Activated CD8-positive, alpha-beta memory T cell treated with anti-CD3 and anti-CD28 coated beads for 4 hours (primary cell): ENCODE measurements at regions not wholly inside any gene's neighbourhood (a gene's known extent, or its start where the extent isn't known, plus 50 kb on each side); places are given as distances from the start of the nearest gene placed in this dataset.

Experiments
- DNase-seq, 2 donors: peaks; one replicate each; pipeline ENCODE4 v3.0.0-alpha.2; 2020; ENCODE audit warnings: low read depth in 2 of 2

GRCh38 chr2:128492966-128493811 lies 174.5 kb upstream of the HS6ST1 start:
- no peak for DNase-seq

GRCh38 chr2:128493880-128494279 lies 175.2 kb upstream of the HS6ST1 start:
- no peak for DNase-seq

- no peak for DNase-seq
Measured at GRCh38 chr2:128494307-128494639, 175.6 kb upstream of the HS6ST1 start.

GRCh38 chr2:128494640-128495321 lies 176.1 kb upstream of the HS6ST1 start:
- DNase-seq, result no peak

GRCh38 chr2:128495996-128496547 lies 177.4 kb upstream of the HS6ST1 start:
- DNase-seq, result no peak

- no peak for DNase-seq
Measured at GRCh38 chr2:128496700-128497099, 178.0 kb upstream of the HS6ST1 start.

- DNase-seq, result no peak
Measured at GRCh38 chr2:128497461-128497860, 178.8 kb upstream of the HS6ST1 start.

- no peak for DNase-seq
Measured at GRCh38 chr2:128498086-128498485, 179.4 kb upstream of the HS6ST1 start.

GRCh38 chr2:128498589-128498988 lies 179.9 kb upstream of the HS6ST1 start:
- DNase-seq, result no peak

- DNase-seq, result no peak
Measured at GRCh38 chr2:128499367-128500137, 180.9 kb upstream of the HS6ST1 start.

GRCh38 chr2:128500138-128500800 lies 181.6 kb upstream of the HS6ST1 start:
- no peak for DNase-seq

GRCh38 chr2:128501006-128501690 lies 182.5 kb upstream of the HS6ST1 start:
- DNase-seq, result no peak

GRCh38 chr2:128501700-128502099 lies 183.0 kb upstream of the HS6ST1 start:
- DNase-seq, result no peak

- no peak for DNase-seq
Measured at GRCh38 chr2:128502200-128502599, 183.5 kb upstream of the HS6ST1 start.

- no peak for DNase-seq
Measured at GRCh38 chr2:128502638-128503246, 184.1 kb upstream of the HS6ST1 start.

GRCh38 chr2:128503399-128504245 lies 185.0 kb upstream of the HS6ST1 start:
- no peak for DNase-seq

GRCh38 chr2:128504246-128505149 lies 185.8 kb upstream of the HS6ST1 start:
- DNase-seq, result no peak

GRCh38 chr2:128505150-128505490 lies 186.5 kb upstream of the HS6ST1 start:
- DNase-seq, result no peak
